ELF-1 (cell line): ENCODE measurements at regions not wholly inside any gene's neighbourhood (a gene's known extent, or its start where the extent isn't known, plus 50 kb on each side); places are given as distances from the start of the nearest gene placed in this dataset.

Experiments used
- DNase-seq: peaks from one replicate; pipeline ENCODE4 v3.0.0-alpha.2; 2016; ENCODE audit warnings: low read depth, low spot score

GRCh38 chr18:61948846-61949438 is 56.1 kb upstream of the RNF152 start:
- DNase-seq, result peak; percentile 18

GRCh38 chr18:61948281-61948741 is 55.5 kb upstream of the RNF152 start:
- DNase-seq, result no peak

- no peak for DNase-seq
These were observed 53.6 kb upstream of the RNF152 start for GRCh38 chr18:61946449-61946848.

GRCh38 chr18:61943175-61943964 is 50.6 kb upstream of the RNF152 start:
- DNase-seq, result no peak
